Right lobe of liver (tissue), 4 donors: ENCODE measurements at regions not wholly inside any gene's neighbourhood (a gene's known extent, or its start where the extent isn't known, plus 50 kb on each side); places are given as distances from the start of the nearest gene placed in this dataset.

ENCODE experiments used
- CTCF ChIP-seq, 4 donors: fragments of 200-600 bp in 3 of 4; fragments of 450-650 bp in 1 of 4; IDR thresholded peaks; one replicate each; pipeline versions ENCODE4 v1.5.1 to v1.8.0; 2016 to 2022; ENCODE audit warnings: antibody characterized with exemption in 4 of 4, mild to moderate bottlenecking in 2 of 4
- POLR2A ChIP-seq: fragments of 450-650 bp; IDR thresholded peaks from one replicate; pipeline ENCODE4 v1.6.1; 2017; ENCODE audit warnings: antibody characterized with exemption, mild to moderate bottlenecking
- donor health status: DM: no; HTN: no; CAD: no.
- donor health status: DM: no; HTN: no; CAD: no.
- donor health status: DM: no; HTN: yes; CAD: no.

- no peak for TF ChIP-seq CTCF (IDR thresholded peaks at IDR 0.05)
- TF ChIP-seq POLR2A: no peak
Measured at GRCh38 chr13:83024955-83025594, 857.2 kb downstream of the SLITRK1 start.
